SK-N-SH treated with all-trans-retinoic acid at 6 μM for 48 hours (cell line): ENCODE measurements at regions not wholly inside any gene's neighbourhood (a gene's known extent, or its start where the extent isn't known, plus 50 kb on each side); places are given as distances from the start of the nearest gene placed in this dataset.

Source experiments
- BACH2 ChIP-seq: fragments of 250-450 bp; sonication (Bioruptor Pico); IDR thresholded peaks from 2 replicates; pipeline ENCODE4 v1.9.0; 2021; ENCODE audit warnings: mild to moderate bottlenecking, borderline replicate concordance
- ISL1 ChIP-seq: fragments of 250-450 bp; sonication (Bioruptor Pico); IDR thresholded peaks from 2 replicates; pipeline ENCODE4 v2.1.2; 2022; ENCODE audit warnings: mild to moderate bottlenecking, moderate library complexity
- PPARA ChIP-seq: fragments of 250-450 bp; sonication (Bioruptor Pico); IDR thresholded peaks from 2 replicates; pipeline ENCODE4 v1.5.0; 2020; ENCODE audit warnings: mild to moderate bottlenecking, borderline replicate concordance
- RARB ChIP-seq: fragments of 250-450 bp; sonication (Bioruptor Pico); IDR thresholded peaks from 2 replicates; pipeline ENCODE4 v1.8.0; 2021; ENCODE audit warnings: mild to moderate bottlenecking, moderate library complexity
- ZFP30 ChIP-seq: fragments of 450-650 bp; formaldehyde crosslinking; IDR thresholded peaks from 2 replicates; pipeline ENCODE4 v1.5.0; 2022; ENCODE audit warnings: mild to moderate bottlenecking, moderate library complexity
- ZNF565 ChIP-seq: fragments of 450-650 bp; formaldehyde crosslinking; conservative IDR thresholded peaks from 2 replicates; pipeline ENCODE4 v1.5.0; 2020; ENCODE audit warnings: low read depth, mild to moderate bottlenecking, moderate library complexity
- TF ChIP-seq, protein P1 (sequence below): fragments of 250-450 bp; sonication (Bioruptor Pico); IDR thresholded peaks from 2 replicates; pipeline ENCODE4 v1.5.1; 2020; ENCODE audit warnings: low read depth, mild to moderate bottlenecking, moderate library complexity
- TF ChIP-seq, protein P2 (sequence below): fragments of 250-450 bp; sonication (Bioruptor Pico); IDR thresholded peaks from 2 replicates; pipeline ENCODE4 v1.8.0; 2020; ENCODE audit warnings: mild to moderate bottlenecking, moderate library complexity, borderline replicate concordance

DNA sequence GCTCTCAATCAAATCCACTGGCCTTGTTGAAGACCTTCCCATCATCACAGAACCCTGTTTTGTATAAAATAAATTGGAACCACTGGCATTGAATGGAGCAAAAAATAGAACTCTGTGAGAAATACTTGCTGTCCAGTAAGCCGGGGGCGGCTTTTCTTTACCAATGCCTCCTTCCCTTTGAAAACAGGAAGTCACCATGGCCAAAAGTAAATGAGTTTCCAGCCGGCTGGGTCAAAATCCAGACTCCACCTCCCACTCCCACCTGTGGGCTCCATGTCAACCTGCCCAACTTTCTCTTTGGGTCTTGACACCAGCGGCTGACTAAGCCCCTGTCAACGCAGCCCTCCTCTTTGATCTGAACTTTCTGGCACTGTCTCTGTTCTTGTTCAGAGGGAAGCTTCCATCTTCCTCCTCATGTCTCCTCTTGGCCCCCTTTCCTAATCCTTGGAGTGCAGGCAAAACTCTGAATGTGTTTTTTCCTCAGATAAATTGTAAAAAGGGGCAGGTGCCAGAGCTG, 95.2 kb downstream of the TFAP2C start:
- TF ChIP-seq, protein P1, sequence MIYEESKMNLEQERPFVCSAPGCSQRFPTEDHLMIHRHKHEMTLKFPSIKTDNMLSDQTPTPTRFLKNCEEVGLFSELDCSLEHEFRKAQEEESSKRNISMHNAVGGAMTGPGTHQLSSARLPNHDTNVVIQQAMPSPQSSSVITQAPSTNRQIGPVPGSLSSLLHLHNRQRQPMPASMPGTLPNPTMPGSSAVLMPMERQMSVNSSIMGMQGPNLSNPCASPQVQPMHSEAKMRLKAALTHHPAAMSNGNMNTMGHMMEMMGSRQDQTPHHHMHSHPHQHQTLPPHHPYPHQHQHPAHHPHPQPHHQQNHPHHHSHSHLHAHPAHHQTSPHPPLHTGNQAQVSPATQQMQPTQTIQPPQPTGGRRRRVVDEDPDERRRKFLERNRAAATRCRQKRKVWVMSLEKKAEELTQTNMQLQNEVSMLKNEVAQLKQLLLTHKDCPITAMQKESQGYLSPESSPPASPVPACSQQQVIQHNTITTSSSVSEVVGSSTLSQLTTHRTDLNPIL (CRISPR knock-in tag), result no peak
- TF ChIP-seq ZNF565 (CRISPR knock-in tag), result no peak
- TF ChIP-seq ZFP30 (CRISPR knock-in tag), result no peak
- no peak for TF ChIP-seq PPARA (CRISPR knock-in tag)
- TF ChIP-seq RARB (CRISPR knock-in tag), result no peak
- TF ChIP-seq, protein P2, sequence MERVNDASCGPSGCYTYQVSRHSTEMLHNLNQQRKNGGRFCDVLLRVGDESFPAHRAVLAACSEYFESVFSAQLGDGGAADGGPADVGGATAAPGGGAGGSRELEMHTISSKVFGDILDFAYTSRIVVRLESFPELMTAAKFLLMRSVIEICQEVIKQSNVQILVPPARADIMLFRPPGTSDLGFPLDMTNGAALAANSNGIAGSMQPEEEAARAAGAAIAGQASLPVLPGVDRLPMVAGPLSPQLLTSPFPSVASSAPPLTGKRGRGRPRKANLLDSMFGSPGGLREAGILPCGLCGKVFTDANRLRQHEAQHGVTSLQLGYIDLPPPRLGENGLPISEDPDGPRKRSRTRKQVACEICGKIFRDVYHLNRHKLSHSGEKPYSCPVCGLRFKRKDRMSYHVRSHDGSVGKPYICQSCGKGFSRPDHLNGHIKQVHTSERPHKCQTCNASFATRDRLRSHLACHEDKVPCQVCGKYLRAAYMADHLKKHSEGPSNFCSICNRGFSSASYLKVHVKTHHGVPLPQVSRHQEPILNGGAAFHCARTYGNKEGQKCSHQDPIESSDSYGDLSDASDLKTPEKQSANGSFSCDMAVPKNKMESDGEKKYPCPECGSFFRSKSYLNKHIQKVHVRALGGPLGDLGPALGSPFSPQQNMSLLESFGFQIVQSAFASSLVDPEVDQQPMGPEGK (CRISPR knock-in tag), result no peak
- TF ChIP-seq BACH2 (CRISPR knock-in tag), result no peak
- no peak for TF ChIP-seq ISL1 (CRISPR knock-in tag)
